ENCODE measurements at regions not wholly inside any gene's neighbourhood (a gene's known extent, or its start where the extent isn't known, plus 50 kb on each side); places are given as distances from the start of the nearest gene placed in this dataset.
"Not testable (repeated sequence)": the region's sequence is repeated elsewhere in the genome, so short reads cannot be mapped to it uniquely, and the experiment has no call there.

DNA sequence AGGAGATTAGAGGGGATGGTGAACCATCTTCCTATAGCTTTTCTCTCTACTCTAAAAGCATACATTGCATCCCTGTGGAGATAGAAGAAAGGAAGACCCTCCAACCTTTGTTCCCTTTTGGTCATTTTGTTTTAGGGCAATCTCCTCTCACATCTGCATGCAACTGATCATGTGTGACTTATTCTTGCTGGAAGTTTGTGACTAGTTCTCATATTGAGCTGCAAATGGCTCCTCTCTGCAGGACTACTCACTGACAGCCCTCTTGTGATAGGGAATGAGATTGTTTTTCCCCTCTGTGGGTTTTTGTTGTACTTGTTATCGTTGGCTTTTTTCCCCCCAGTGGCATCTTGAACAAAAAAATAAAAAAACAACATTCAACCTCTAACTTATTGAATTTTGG, 416.0 kb upstream of the CNTNAP5 start:
- DNase-seq (ENCODE audit: low spot score) = no peak

DNA sequence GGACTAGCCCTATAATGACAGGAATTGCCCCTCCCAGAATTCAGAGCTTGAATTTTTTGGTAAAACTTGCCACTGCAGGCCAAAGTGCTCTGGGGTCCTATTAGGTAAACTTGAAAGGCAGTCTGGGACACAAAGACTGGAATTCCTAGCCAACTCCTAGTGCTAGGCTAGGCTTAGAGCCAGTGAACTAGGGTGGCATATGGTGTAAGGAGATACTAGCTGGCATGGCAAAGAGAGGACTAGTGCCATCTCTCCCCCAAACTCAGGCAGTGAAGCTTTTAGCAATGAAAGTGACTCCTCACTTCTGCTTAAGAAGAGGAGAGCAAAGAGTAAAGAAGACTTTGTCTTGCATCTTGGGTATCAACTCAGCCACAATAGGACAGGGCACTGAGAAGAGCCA, 410.5 kb upstream of the CNTNAP5 start:
- no peak for DNase-seq (ENCODE audit: low spot score)

DNA sequence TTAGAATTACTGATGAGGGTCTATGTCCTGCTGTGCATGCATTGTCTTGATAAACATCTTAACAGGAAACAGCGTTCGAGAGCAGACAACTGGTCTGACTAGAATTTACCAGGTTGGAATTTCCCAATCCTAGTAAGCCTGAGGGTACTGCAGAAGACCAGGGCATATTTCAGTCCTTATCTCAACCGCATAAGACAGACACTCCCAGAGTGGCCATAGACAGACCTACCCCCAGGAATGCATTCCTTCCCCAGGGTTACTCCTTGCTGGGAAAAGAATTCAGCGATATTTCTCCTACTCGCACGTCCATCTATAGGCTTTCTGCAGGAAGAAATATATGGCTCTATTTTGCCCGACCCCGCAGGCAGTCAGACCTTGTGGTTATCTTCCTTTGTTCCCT, 406.4 kb upstream of the CNTNAP5 start:
- not testable (repeated sequence) for DNase-seq (ENCODE audit: low spot score)

DNA sequence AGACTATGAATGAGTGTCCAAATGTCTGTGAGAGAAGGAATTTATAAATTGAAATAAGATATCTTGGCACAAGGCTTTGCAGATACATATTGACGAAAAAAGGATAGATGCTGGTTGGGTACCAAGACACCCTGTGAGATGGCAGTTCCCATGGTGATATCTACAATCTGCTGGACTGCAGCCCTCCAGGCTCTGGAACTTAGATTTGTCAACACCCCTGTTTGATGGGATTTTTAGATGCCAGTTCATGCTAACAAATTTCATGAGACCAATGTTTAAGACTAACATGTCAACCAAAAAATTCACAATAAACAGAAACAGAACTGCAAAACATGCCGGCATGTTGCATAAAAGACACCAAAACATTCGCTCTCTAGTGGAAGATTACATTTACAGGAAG, 400.3 kb upstream of the CNTNAP5 start:
- DNase-seq (ENCODE audit: low spot score) = no peak

DNA sequence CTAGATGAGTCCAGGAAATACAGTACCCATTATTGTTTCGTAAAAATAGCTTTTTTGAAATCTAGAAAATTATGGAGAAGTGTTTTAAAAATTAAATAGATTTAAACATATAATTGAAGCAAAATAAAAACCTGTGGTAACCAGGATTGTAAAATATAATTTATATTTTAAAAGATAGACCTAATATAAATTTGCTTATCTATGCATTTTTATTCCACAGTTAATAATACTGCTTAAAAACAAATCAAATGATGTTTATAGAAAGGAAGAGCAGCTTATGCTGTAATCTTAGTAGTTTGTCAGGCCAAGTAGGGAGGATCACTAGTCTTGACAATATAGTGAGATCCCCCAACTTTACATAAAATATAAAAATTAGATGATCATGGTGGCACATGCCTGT, 388.9 kb upstream of the CNTNAP5 start:
- DNase-seq (ENCODE audit: low spot score) = no peak

DNA sequence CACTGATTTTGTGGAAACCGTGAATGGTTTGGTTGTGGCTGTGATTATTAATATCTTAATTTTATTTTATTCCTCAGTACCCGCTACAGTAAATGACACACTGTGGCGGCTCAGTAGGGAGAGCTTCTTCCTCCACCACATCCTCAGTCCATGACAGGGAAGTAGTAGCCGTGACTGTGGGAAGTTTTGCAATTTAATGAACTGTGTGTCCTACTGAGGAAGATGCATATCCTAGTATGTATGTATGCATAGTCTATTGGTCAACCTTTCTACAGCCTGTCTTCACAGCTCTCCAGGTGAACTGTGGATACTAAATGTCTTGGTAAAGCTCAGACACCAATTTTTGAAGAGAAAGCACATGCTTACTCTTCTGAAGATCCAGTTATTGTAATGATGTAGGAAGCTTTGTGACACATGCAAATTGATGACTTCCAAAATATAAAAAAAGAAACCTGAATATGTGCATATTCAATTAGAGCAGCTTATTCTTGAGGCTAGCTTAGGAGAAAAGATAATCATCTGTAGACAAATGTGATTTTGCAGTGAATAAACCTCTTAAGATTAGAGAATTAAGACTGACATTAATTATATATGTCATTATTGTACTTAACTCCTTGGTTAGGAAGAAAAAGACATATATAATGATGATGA, 384.3 kb upstream of the CNTNAP5 start:
- DNase-seq (ENCODE audit: low spot score) = no peak

DNA sequence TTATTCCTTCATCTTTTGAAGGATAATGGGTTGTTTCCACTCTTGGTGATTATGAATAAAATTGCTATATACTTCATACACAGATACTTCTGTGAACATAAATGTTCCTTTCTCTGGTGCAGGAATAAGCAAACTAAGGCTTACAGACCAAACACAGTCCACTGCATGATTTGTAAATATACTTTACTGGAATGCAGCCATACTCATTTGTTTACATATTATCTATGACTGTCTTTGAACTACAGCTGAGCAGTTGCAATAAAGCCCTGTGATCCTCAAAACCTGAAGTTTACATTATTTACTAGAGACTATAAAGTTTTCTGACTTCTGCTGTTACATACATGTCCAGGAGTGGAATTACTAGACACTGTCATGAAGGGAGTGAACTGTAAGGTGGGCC, 381.0 kb upstream of the CNTNAP5 start:
- DNase-seq (ENCODE audit: low spot score) = no peak

DNA sequence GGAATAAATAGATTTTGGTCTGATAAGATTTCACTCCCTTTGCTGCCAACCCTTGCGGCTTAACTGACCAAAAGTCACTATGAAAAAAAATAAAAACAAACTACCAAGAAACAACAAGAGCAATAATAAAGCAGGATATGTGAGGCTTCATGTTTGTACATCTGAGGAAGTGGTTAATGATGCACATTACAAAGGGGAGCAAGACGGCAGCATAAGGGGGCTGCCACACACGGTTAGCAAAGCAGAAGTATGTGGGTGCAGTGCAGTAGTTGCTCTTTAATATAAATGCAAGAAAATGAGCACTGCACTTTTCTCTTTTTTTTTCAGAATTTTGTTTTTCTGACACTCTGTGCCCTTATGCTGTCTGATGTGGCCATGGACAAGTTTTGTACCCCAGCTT, 377.1 kb upstream of the CNTNAP5 start:
- no peak for DNase-seq (ENCODE audit: low spot score)

DNA sequence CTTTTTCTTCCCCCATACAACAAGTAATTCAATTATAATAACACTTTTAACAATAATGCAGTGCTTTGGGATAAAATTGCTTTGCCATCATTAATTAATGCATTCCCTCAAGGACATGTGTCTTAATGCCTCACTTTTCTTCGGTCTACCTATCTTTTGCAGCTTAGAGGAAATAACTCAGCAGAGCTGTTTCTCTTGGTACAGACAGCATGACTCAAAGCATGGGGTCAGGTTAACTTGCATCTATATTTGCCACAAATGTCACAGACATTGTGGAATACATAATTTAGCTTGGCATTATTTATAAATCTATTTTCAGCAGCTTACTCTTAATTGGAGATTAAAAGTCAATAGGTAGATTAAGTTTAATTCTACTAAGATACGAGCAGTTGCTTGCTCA, 376.1 kb upstream of the CNTNAP5 start:
- DNase-seq (ENCODE audit: low spot score) = no peak

DNA sequence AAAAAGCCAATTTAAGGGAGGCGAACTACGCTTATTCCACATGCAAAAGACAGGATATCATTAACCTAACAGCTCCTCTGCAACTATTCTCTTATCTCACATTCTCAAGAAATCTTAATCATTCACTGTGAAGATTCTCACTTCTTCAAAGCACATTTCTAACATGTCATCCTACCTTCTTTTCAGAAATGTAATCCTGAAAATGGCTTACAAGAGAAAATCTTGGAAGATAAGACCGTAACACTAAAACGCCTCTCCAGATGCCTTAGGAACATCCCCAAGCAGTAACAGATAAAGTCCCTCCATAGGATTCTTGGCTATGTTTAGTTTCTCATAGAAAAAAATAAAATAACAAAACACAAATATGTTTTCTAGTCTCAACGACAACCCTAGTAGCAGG, 373.9 kb upstream of the CNTNAP5 start:
- DNase-seq (ENCODE audit: low spot score) = no peak

DNA sequence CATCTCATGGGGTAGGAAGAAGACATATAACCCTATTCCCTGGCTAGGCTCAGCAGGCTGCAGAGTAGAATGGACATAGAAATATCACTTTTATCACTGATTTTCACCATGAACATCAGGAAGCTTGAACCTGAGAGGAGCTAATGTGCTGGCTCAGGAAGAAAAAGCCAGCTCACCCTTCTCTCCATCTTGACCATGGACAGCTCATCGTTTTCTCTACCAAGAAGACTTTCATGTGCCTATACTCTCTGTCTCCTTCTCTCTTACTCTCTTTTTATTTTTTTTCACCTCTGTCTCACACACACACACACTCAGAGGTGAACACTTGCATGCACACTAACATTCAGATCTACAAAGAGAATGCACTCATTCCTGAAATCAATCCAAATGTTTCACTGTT, 372.8 kb upstream of the CNTNAP5 start:
- no peak for DNase-seq (ENCODE audit: low spot score)

DNA sequence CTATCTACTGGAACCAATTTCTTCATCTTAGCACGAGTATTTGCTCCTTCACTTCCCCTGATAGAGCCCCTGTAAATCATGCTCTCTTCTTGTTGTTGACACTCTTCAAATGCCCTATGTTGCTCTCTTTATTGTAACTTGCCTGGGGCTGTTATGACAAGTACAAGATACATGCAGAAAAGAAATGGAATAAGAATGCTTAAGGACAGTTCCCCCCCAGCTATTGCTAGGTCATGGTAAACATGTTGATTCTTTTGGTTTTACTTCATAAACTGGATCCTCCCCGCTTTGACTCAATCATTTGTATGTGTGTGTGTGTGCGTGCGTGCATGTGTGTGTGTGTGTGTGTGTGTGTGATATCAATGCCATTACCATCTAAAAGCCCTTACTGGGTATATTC, 368.5 kb upstream of the CNTNAP5 start:
- no peak for DNase-seq (ENCODE audit: low spot score)

DNA sequence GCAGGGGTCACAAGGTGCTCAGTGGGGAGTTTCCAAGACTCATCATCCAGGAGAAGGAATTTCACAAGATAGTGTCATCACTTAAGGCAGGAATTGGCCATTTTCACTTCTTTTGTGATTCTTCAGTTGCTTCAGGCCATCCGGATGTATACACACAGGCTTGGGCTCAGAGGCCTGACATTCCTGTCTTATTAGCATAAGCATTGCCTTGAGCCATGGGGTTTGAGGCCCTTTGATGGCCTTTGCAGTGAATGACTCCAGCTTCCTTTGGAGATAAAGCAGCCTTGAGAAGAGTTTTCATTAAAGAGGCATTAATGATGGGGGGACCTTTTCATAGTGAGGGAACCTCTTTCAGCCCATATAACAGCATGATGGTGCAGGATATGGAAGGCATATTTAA, 366.0 kb upstream of the CNTNAP5 start:
- DNase-seq (ENCODE audit: low spot score) = no peak

DNA sequence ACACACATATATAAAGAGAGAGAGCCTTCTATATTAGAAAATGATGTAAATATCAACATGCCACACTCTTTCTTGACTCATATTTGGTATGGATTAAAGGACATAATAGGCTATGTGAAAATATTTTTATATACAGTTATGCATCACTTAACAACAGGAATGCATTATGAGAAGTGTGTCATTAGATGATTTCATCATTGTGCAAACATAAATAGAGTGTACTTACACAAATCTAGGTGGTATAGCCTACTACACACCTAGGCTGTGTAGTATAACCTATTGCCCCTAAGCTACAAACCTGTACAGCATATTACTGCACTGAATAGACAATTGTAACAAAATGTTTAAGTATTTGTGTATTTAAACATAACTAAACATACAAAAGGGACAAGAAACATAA, 354.8 kb upstream of the CNTNAP5 start:
- no peak for DNase-seq (ENCODE audit: low spot score)

DNA sequence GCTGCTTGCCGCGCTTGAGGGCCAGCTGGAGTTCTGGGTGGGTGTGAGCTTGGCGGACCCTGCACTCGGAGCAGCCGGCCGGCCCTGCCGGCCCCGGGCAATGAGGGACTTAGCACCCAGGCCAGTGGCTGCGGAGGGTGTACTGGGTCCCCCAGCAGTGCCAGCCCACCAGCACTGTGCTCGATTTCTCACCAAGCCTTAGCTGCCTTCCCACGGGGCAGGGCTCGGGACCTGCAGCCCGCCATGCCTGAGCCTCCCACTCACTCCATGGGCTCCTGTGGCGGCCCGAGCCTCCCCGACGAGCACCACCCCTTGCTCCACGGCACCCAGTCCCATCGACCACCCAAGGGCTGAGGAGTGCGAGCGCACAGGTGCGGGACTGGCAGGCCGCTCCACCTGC, 341.3 kb upstream of the CNTNAP5 start:
- DNase-seq (ENCODE audit: low spot score) = not testable (repeated sequence)

DNA sequence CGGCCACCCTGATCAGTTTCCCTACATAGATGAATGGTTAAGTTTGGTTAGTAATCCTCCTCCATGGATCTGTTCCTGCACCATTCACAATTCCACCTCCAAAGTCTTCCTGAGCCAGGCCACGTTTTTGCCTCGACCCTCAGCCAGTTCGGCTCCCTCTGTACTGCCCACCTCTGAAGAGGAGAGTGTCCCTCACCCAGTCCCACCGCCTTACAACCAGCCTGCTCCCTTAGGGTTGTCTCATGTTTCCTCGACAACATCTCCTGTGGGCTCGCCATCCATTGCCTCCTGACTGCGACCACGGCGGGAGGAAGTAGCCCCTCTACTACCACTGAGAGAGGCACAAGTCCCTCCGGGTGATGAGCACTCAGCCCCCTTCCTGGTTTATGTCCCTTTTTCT, 338.0 kb upstream of the CNTNAP5 start:
- no peak for DNase-seq (ENCODE audit: low spot score)

DNA sequence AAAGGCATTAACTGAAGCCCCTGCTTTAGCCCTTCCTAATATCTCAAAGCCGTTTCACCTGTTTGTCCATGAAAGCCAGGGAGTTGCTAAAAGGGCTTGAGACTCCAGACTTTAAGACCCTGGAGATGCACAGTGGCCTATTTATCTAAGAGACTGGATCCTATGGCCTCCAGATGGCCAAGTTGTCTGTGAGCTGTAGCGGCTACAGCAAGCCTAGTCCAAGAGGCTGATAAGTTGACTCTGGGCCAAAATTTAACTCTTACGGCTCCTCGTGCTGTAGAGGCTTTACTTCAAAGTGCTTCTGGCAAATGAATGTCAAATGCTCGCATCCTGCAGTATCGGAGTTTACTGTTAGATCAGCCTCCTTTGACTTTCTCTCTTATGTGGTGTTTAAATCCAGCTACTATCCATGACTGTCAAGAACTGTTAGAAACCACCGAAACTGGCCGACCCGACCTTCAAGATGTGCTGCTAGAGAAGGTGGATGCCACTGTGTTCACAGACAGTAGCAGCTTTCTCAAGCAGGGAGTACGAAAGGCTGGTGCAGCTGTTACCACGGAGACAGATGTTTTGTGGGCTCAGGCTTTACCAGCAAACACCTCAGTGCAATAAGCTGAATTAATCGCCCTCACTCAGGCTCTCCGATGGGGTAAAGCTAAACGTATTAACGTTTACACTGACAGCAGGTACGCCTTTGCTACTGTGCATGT, 336.7 kb upstream of the CNTNAP5 start:
- no peak for DNase-seq (ENCODE audit: low spot score)

DNA sequence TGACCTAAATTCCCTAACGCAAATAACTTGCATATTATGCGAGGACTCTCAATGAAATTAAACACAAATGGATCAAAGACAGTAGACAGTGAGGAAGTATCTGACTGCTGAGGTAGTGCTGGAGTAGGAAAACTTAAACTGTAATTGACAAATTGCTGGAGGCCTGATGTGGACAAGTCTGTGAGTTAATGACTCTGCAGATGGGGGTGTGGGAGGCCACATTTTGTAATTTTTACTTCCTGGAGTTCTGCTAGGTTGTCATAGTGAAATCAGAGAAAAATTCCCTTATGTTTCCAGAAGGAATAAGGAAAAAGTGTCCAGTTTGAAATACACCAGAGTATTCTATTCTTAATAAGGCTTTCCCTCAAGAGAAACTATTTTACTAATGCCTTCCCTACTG, 333.0 kb upstream of the CNTNAP5 start:
- no peak for DNase-seq (ENCODE audit: low spot score)

DNA sequence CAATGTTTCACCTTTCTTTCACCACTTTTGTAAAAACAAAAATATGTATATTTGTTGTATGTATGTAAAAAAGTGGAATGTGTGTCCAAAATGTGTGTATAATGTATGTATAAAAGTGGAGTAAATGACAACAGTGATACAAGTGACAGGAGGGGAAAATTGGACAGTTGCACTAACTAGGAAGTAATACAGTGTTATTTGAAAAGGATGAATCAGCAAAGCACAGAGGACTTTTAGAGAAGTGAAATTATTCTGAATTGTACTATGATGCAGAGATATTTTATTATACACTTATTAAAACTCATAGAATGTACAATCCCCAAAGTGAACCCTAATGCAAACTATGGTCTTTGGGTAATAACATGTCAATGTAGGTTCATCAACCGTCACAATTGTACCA, 331.3 kb upstream of the CNTNAP5 start:
- no peak for DNase-seq (ENCODE audit: low spot score)

DNA sequence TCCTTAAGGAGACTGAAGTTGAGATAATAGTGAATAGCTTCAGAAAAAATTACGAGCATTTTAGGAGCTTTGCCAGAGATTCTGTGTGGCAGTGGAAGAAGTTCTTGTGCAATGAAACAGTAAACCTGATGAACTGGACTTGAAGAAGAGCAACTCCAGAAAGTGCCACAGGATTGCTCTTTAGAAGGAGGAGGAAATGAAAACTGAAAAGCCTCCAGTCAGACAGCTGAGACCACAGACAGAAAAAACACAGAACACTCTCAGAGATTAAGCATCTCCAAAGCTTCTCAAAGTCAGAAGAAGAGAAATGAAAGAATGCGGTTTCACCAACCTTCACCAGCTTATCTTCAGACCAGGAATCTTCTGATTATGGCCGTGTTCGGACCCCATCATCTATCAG, 329.7 kb upstream of the CNTNAP5 start:
- no peak for DNase-seq (ENCODE audit: low spot score)

DNA sequence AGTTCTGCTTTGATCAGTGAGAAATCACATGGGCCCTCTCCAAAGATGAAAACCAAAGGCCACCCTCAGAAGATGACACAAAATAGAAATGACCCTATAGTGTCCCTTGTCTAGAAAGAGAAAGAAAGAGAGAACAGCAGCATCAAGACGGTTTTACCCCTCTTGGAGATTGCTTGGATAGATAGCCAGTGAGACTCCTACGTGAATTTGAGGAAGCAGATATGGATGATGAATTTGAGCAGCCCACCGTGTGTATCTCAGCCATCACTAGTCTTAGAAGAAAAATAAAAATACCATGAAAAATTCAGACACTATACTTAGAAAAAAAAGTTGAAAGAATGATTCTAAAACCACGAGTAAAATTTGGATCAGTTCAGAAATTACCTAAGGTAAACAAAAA, 329.1 kb upstream of the CNTNAP5 start:
- no peak for DNase-seq (ENCODE audit: low spot score)

DNA sequence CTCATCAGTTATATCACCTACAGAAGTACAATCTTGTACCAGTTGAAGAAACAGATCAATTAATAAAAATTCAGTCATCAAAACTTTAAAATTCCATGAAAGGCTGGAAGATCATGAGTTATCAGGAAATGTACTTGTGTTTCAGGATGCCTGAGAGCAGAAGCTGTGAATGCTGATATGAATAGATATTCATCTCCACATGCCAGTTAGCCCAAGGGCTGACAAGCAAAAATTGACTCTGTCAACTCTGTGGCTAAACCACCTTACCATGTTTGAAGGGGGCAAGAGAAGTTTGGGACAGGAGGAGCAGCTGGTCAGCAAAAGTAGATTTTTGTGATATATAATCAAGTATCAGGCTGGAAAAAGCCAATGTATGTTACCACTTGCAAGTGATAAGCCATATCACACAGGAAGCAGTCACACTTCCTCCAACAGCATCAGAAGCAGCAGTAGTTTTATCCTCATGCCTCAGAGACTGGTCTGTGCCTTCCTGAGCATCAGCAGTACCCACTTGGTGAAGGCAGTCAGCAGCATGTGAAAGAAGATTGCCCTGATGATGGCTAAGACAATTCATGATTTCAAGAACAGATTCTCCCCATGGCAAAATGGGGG, 328.2 kb upstream of the CNTNAP5 start:
- DNase-seq (ENCODE audit: low spot score) = no peak

DNA sequence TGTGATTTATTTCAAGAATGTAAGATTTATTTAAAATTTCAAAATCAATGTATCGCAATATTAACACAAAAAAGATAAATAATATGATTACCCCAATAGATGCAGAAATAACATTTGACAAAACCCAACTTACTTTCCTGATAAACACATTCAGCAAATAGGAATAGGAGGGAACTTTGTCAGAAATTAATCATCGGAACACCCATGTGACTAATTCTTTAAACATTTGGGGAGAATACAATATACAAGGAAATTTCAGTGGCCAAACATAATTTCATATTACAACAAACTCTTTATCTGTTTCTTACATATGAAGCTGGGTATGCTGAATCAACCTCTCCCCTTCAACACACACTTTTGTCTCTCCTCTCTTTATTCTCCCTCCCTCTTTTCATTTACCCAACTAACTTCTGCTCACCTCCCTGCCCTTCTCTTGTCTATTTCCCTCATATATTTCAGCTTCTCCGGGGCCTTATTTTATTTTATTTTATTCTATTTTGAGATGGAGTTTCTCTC, 309.6 kb upstream of the CNTNAP5 start:
- DNase-seq (ENCODE audit: low spot score) = no peak
